ENCODE measurements at regions not wholly inside any gene's neighbourhood (a gene's known extent, or its start where the extent isn't known, plus 50 kb on each side); places are given as distances from the start of the nearest gene placed in this dataset.

- Histone ChIP-seq H2BK12ac (ENCODE audit: insufficient read length, low read depth, low read length) (no peak overlapping the region), H3K14ac (ENCODE audit: insufficient read depth, low read length) (no peak overlapping the region), H2BK120ac (ENCODE audit: low read depth, low read length, poor library complexity, severe bottlenecking) (no peak overlapping the region), H2BK5ac (ENCODE audit: insufficient read length, low read length) (no peak overlapping the region), H4K8ac (replicated peaks; ENCODE audit: insufficient read length, low read depth, low read length) (no peak overlapping the region), H3K79me1 (ENCODE audit: insufficient read depth, low read depth, low read length, poor library complexity, severe bottlenecking) (no peaks in the 10 kb centered on the region), H3K27me3 (ENCODE audit: insufficient read depth, low read length) (no peaks in the 10 kb centered on the region), H3K4ac (ENCODE audit: low read depth, low read length) (no peak overlapping the region), H3K23me2 (ENCODE audit: insufficient read length, low read depth, low read length, poor library complexity, severe bottlenecking) (no peaks in the 10 kb centered on the region), H4K20me1 (ENCODE audit: control insufficient read depth, insufficient read depth, insufficient read length) (no peaks in the 10 kb centered on the region), H3K27ac (ENCODE audit: insufficient read length, low read depth, low read length) (no peak overlapping the region), H3K9me3 (ENCODE audit: control insufficient read depth, low read depth, low read length) (no peaks in the 10 kb centered on the region), H4K5ac (ENCODE audit: insufficient read length, low read depth, low read length) (no peak overlapping the region), H2AK5ac (ENCODE audit: insufficient read length, low read length) (no peak overlapping the region), H2BK20ac (ENCODE audit: low read depth, low read length, poor library complexity, severe bottlenecking) (no peak overlapping the region), H3T11ph (ENCODE audit: low read length) (no peak overlapping the region), H2AFZ (ENCODE audit: low read length) (no peak overlapping the region), H3K79me2 (ENCODE audit: insufficient read depth, low read length) (no peaks in the 10 kb centered on the region), H2BK15ac (ENCODE audit: low read depth, low read length) (no peak overlapping the region), H3K18ac (ENCODE audit: insufficient read length, low read depth, low read length) (no peak overlapping the region), H3K9ac (ENCODE audit: extremely low read depth, insufficient read length, low read length) (no peak overlapping the region), H3K4me1 (ENCODE audit: insufficient read depth, low read length) (peaks cover 8% of the 10 kb centered on the region; the same call in 1 of the 2 replicates), H3K23ac (ENCODE audit: insufficient read length, low read depth, low read length) (no peak overlapping the region), H4K91ac (ENCODE audit: insufficient read length, low read depth, low read length) (no peak overlapping the region), H3K4me2 (ENCODE audit: insufficient read depth, insufficient read length, low read length) (no peak overlapping the region), H3K56ac (ENCODE audit: insufficient read length, low read depth, low read length) (no peak overlapping the region)
- TF ChIP-seq CTCF (conservative IDR thresholded peaks at IDR 0.05): no peak
- no peaks in the 10 kb centered on the region for H3K9me3 Mint-ChIP-seq
- no peak for DNase-seq
- 0 out of 7 replicates have a peak, but pooled peaks cover 0 to 2% (median 0%) of the 10 kb centered on the region in 3 experiments for H3K36me3 Mint-ChIP-seq (ENCODE audit: insufficient read depth in 1 of 3, low read depth in 3 of 3)
- no peak overlapping the region for H3K27ac Mint-ChIP-seq
- no peak overlapping the region for H3K4me3 Mint-ChIP-seq
- H3K4me1 Mint-ChIP-seq: peaks cover 25 to 27% of the 10 kb centered on the region in 2 experiments
- H3K27me3 Mint-ChIP-seq (ENCODE audit: low read depth): no peaks in the 10 kb centered on the region
Observed at GRCh38 chr13:34129436-34129835, 311.5 kb downstream of the RFC3 start.

Measured in H9 (cell line).